ENCODE measurements at regions not wholly inside any gene's neighbourhood (a gene's known extent, or its start where the extent isn't known, plus 50 kb on each side); places are given as distances from the start of the nearest gene placed in this dataset.

DNA sequence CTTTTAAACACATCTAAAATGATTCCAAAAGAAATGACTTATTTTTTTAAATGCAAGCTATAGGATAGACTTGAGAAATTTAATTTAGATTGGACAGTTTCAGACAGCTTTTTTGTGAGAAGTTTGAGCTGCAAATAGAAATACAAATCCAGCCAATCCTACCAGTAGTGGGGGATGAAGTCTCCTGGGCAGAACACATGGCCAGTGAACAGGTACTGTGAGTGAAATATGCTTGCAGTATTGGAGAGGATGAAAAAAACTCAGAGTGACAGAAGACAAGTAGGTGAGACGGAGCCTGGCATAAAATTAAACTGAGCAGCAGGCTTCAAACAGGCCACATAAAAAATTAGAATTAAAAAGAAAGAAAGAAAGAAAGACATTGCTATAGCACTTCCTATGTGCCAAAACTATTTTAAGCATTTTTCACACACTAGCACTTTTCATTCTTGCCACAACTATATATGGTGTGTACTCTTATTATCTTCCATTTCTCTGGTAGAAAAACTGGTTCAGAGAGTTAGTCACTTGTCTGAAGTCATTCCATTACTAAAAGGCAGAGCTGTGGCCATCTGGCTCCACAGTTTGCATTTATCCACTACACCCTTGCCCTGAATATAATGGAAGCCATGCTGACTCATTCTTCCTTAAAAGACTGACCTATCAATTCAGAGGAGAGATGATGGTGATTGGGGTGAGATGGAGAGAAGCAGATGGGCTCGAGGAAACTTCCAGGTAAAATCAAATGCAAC is 310.2 kb upstream of the CTNND2 start:
- H3K36me3 ChIP-seq (ENCODE audit: insufficient read depth in 1 of 2, low read depth in 1 of 2), result no peaks in the 10 kb centered on the region
- ATAC-seq (no peak), DNase-seq (no peak)
- no peaks in the 10 kb centered on the region for H3K4me1 ChIP-seq
- 62 to 68% (median 67%) methylated on average over 2 of the region's 2 CpGs for WGBS, 3 donors
- TF ChIP-seq, protein P1, sequence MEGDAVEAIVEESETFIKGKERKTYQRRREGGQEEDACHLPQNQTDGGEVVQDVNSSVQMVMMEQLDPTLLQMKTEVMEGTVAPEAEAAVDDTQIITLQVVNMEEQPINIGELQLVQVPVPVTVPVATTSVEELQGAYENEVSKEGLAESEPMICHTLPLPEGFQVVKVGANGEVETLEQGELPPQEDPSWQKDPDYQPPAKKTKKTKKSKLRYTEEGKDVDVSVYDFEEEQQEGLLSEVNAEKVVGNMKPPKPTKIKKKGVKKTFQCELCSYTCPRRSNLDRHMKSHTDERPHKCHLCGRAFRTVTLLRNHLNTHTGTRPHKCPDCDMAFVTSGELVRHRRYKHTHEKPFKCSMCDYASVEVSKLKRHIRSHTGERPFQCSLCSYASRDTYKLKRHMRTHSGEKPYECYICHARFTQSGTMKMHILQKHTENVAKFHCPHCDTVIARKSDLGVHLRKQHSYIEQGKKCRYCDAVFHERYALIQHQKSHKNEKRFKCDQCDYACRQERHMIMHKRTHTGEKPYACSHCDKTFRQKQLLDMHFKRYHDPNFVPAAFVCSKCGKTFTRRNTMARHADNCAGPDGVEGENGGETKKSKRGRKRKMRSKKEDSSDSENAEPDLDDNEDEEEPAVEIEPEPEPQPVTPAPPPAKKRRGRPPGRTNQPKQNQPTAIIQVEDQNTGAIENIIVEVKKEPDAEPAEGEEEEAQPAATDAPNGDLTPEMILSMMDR (IDR thresholded peaks at IDR 0.05), result no peak
- no peaks in the 10 kb centered on the region for H3K27me3 ChIP-seq (ENCODE audit: insufficient read depth in 3 of 3, low read length in 2 of 3)
- no peak overlapping the region for H3K27ac ChIP-seq
- no peaks in the 10 kb centered on the region for H3K9me3 ChIP-seq
- no peak overlapping the region for H3K4me3 ChIP-seq
- intact Hi-C loops (cut with DNase I), result no loop called here

DNA sequence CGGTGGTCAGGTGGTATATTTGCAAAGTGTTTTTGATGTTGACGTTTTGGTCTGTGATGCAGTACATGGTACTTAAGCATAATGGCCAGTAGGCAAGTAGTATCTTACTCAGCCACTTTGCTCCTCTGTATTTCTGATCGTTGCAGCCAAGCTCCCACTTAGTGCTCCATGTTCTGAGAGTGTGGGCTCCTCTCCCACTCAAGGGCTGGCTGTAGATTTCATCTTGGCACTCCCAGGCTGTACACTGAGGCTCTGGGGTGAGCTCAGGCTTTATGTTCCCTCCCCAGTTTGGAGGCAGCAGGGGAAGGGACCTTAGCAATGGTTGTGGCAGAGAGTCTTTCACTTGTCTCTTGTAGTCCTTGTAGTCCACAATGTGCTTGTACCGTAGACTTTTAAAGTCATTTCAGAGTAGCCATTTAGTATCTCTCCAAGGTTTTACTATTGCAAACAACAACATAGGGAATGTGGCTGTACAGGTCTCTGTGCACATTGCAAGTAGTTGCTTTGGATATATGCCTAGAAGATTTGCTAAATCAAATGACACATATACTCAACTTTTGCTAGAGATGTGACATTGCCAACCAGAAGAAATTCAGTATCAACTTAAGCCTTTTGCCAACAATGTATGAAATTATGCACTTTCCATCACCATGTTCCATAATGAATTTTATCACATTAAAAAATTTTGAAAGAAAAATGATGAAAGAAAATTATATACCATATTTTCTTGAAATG is 304.3 kb upstream of the CTNND2 start:
- no peaks in the 10 kb centered on the region for H3K4me1 ChIP-seq
- no peaks in the 10 kb centered on the region for H3K9me3 ChIP-seq
- TF ChIP-seq, protein P1 (IDR thresholded peaks at IDR 0.05), result no peak
- DNase-seq (no peak), ATAC-seq (no peak)
- no peaks in the 10 kb centered on the region for H3K27me3 ChIP-seq (ENCODE audit: insufficient read depth in 3 of 3, low read length in 2 of 3)
- no peak overlapping the region for H3K27ac ChIP-seq
- 69 to 78% (median 71%) methylated on average over 4 of the region's 4 CpGs for WGBS, 3 donors
- intact Hi-C loops (cut with DNase I), result no loop called here
- H3K4me3 ChIP-seq, result no peak overlapping the region
- H3K36me3 ChIP-seq (ENCODE audit: insufficient read depth in 1 of 2, low read depth in 1 of 2), result no peaks in the 10 kb centered on the region

GRCh38 chr5:12204761-12205160 is 300.5 kb upstream of the CTNND2 start:
- no peaks in the 10 kb centered on the region for H3K27me3 ChIP-seq (ENCODE audit: insufficient read depth in 3 of 3, low read length in 2 of 3)
- no peak for ATAC-seq
- H3K4me3 ChIP-seq, result no peak overlapping the region
- H3K9me3 ChIP-seq, result no peaks in the 10 kb centered on the region
- TF ChIP-seq, protein P1 (IDR thresholded peaks at IDR 0.05), result no peak
- intact Hi-C loops (cut with DNase I), result no loop called here
- H3K27ac ChIP-seq, result no peak overlapping the region
- DNase-seq, result no peak
- H3K4me1 ChIP-seq, result no peaks in the 10 kb centered on the region
- WGBS, 3 donors, result 79 to 85% (median 83%) methylated on average over 2 of the region's 2 CpGs
- no peaks in the 10 kb centered on the region for H3K36me3 ChIP-seq (ENCODE audit: insufficient read depth in 1 of 2, low read depth in 1 of 2)

GRCh38 chr5:12193536-12193935 is 289.3 kb upstream of the CTNND2 start:
- intact Hi-C loops (cut with DNase I), result no loop called here
- H3K27me3 ChIP-seq (ENCODE audit: insufficient read depth in 3 of 3, low read length in 2 of 3), result no peaks in the 10 kb centered on the region
- H3K36me3 ChIP-seq (ENCODE audit: insufficient read depth in 1 of 2, low read depth in 1 of 2), result no peaks in the 10 kb centered on the region
- TF ChIP-seq, protein P1 (IDR thresholded peaks at IDR 0.05), result no peak
- no peak overlapping the region for H3K27ac ChIP-seq
- ATAC-seq, result no peak
- H3K4me1 ChIP-seq, result no peaks in the 10 kb centered on the region
- 88 to 90% (median 89%) methylated on average over 9 of the region's 9 CpGs for WGBS, 3 donors
- H3K4me3 ChIP-seq, result no peak overlapping the region
- DNase-seq, result no peak
- H3K9me3 ChIP-seq, result no peaks in the 10 kb centered on the region
